OCI-LY1 (cell line): ENCODE measurements at regions not wholly inside any gene's neighbourhood (a gene's known extent, or its start where the extent isn't known, plus 50 kb on each side); places are given as distances from the start of the nearest gene placed in this dataset.

Experiments
- CTCF ChIP-seq: fragments of 200-600 bp; sonication (generic), shearing (Covaris generic); IDR thresholded peaks from 2 replicates; pipeline ENCODE4 v1.5.1; 2017; ENCODE audit warnings: mild to moderate bottlenecking, antibody characterized with exemption, low read length, moderate library complexity, mixed read lengths
- EZH2 ChIP-seq: fragments of 200-600 bp; sonication (generic), shearing (Covaris generic); IDR thresholded peaks from 2 replicates; pipeline ENCODE4 v1.8.0; 2017; ENCODE audit warnings: borderline replicate concordance, mixed run types, mild to moderate bottlenecking, antibody characterized with exemption, low read length, moderate library complexity, mixed read lengths

- TF ChIP-seq CTCF (no peak), EZH2 (no peak)
These were observed 119.1 kb downstream of the PHETA1 start for GRCh38 chr12:111249757-111250156.
